Type B pancreatic cell (in vitro differentiated cells): ENCODE measurements at regions not wholly inside any gene's neighbourhood (a gene's known extent, or its start where the extent isn't known, plus 50 kb on each side); places are given as distances from the start of the nearest gene placed in this dataset.

Experiments
- DNase-seq: peaks from one replicate; pipeline ENCODE4 v3.0.0; 2021; ENCODE audit warnings: mixed read lengths; ENCODE audit not compliant: unreplicated experiment; ENCODE audit errors: extremely low spot score
- H3K27ac Mint-ChIP-seq: 2 replicates; pipeline ENCODE4 v1.8.0; 2021; ENCODE audit warnings: mild to moderate bottlenecking, mixed read lengths
- H3K27me3 Mint-ChIP-seq: 2 replicates; pipeline ENCODE4 v1.8.0; 2021; ENCODE audit warnings: mixed read lengths
- H3K36me3 Mint-ChIP-seq: 2 replicates; pipeline ENCODE4 v1.8.0; 2021; ENCODE audit warnings: mixed read lengths
- H3K4me1 Mint-ChIP-seq: one replicate; pipeline ENCODE4 v1.8.0; 2021; ENCODE audit warnings: mixed read lengths; ENCODE audit not compliant: unreplicated experiment
- H3K4me3 Mint-ChIP-seq: 2 replicates; pipeline ENCODE4 v1.8.0; 2021; ENCODE audit warnings: mild to moderate bottlenecking, mixed read lengths
- H3K9me3 Mint-ChIP-seq: 2 replicates; pipeline ENCODE4 v1.8.0; 2021; ENCODE audit warnings: mixed read lengths
- TF ChIP-seq, protein P1 (sequence below): fragments of 200-600 bp; sonication (generic); conservative IDR thresholded peaks from 2 replicates; pipeline ENCODE4 v1.5.0; 2021; ENCODE audit warnings: antibody characterized with exemption, mild to moderate bottlenecking

DNA sequence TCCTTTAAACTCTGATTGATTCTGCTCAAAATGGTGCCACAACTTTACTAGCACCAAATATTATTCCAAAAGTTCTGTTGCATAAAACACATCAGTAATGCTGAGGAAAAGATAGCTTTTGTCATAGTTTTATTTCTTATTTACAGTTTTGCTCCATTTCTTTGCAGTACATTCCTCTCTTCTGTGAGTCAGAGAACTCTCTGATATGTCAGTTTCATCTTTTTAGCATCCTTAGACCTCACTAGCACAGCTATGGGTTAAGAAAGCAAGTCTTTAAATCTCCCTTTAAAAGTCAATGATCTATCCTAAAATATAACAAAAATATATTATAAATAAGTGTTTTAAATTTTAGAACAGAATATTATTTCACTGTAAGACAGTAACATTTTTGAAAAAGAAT is 356.6 kb upstream of the SNX7 start:
- no peaks in the 10 kb centered on the region for H3K4me1 Mint-ChIP-seq
- DNase-seq = no peak
- H3K27me3 Mint-ChIP-seq = peaks cover 7% of the 10 kb centered on the region
- no peak overlapping the region for H3K4me3 Mint-ChIP-seq
- TF ChIP-seq, protein P1, sequence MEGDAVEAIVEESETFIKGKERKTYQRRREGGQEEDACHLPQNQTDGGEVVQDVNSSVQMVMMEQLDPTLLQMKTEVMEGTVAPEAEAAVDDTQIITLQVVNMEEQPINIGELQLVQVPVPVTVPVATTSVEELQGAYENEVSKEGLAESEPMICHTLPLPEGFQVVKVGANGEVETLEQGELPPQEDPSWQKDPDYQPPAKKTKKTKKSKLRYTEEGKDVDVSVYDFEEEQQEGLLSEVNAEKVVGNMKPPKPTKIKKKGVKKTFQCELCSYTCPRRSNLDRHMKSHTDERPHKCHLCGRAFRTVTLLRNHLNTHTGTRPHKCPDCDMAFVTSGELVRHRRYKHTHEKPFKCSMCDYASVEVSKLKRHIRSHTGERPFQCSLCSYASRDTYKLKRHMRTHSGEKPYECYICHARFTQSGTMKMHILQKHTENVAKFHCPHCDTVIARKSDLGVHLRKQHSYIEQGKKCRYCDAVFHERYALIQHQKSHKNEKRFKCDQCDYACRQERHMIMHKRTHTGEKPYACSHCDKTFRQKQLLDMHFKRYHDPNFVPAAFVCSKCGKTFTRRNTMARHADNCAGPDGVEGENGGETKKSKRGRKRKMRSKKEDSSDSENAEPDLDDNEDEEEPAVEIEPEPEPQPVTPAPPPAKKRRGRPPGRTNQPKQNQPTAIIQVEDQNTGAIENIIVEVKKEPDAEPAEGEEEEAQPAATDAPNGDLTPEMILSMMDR = no peak
- H3K36me3 Mint-ChIP-seq = no peaks in the 10 kb centered on the region
- no peaks in the 10 kb centered on the region for H3K9me3 Mint-ChIP-seq
- H3K27ac Mint-ChIP-seq = no peak overlapping the region

- H3K27me3 Mint-ChIP-seq = peaks cover 11% of the 10 kb centered on the region
- no peaks in the 10 kb centered on the region for H3K9me3 Mint-ChIP-seq
- H3K36me3 Mint-ChIP-seq = no peaks in the 10 kb centered on the region
- H3K4me1 Mint-ChIP-seq = no peaks in the 10 kb centered on the region
- H3K4me3 Mint-ChIP-seq = no peak overlapping the region
- TF ChIP-seq, protein P1 = no peak
- no peak overlapping the region for H3K27ac Mint-ChIP-seq
- no peak for DNase-seq
These were observed 361.7 kb upstream of the SNX7 start for GRCh38 chr1:98299861-98300260.

DNA sequence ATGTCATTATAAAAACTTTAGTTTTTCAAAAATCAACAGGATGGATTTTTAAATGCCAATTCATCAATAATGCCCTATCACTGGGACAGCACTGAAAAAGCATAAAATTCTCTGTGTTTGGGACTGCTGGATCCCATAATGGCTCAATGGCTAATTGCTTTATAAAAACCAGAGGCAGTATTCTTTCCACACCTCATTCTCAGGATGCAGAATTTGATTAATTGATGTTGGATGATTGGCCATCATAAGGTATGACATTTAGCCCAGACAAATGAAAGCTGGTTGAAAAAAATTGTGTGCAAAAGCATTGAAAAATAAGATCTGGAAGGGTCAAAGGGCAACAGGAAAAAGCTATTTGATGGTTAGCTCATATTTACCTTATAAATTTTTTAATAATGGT is 362.2 kb upstream of the SNX7 start:
- no peaks in the 10 kb centered on the region for H3K4me1 Mint-ChIP-seq
- H3K36me3 Mint-ChIP-seq = no peaks in the 10 kb centered on the region
- H3K27ac Mint-ChIP-seq = no peak overlapping the region
- TF ChIP-seq, protein P1 = no peak
- H3K4me3 Mint-ChIP-seq = no peak overlapping the region
- H3K27me3 Mint-ChIP-seq = peaks cover 11% of the 10 kb centered on the region
- no peak for DNase-seq
- no peaks in the 10 kb centered on the region for H3K9me3 Mint-ChIP-seq

DNA sequence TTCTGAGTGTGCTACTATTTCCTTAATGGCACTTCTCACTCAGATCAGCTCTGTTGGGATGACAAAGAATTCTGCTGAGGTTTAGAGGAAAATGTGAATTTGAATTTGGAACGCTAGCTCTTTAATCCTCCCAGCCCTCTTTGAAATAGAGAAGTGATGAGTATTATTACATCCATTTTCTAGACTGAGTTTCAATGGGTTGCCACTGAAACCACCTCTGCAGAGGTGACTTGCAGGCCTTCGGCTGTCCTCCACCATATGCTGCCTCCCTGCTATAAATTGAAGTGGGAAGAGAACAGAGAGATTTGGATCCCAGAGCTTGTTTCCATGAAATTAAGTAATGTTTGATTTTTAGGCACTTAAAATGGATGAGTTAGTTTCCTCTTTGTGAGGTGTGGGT is 363.2 kb upstream of the SNX7 start:
- H3K4me1 Mint-ChIP-seq = no peaks in the 10 kb centered on the region
- DNase-seq = no peak
- H3K27ac Mint-ChIP-seq = no peak overlapping the region
- peaks cover 15% of the 10 kb centered on the region for H3K27me3 Mint-ChIP-seq
- H3K9me3 Mint-ChIP-seq = no peaks in the 10 kb centered on the region
- no peaks in the 10 kb centered on the region for H3K36me3 Mint-ChIP-seq
- TF ChIP-seq, protein P1 = no peak
- no peak overlapping the region for H3K4me3 Mint-ChIP-seq

- H3K27ac Mint-ChIP-seq = no peak overlapping the region
- no peaks in the 10 kb centered on the region for H3K36me3 Mint-ChIP-seq
- no peak overlapping the region for H3K4me3 Mint-ChIP-seq
- TF ChIP-seq, protein P1 = no peak
- H3K9me3 Mint-ChIP-seq = no peaks in the 10 kb centered on the region
- DNase-seq = no peak
- no peaks in the 10 kb centered on the region for H3K4me1 Mint-ChIP-seq
- H3K27me3 Mint-ChIP-seq = peaks cover 12% of the 10 kb centered on the region
These were observed 364.8 kb upstream of the SNX7 start for GRCh38 chr1:98296681-98297080.

DNA sequence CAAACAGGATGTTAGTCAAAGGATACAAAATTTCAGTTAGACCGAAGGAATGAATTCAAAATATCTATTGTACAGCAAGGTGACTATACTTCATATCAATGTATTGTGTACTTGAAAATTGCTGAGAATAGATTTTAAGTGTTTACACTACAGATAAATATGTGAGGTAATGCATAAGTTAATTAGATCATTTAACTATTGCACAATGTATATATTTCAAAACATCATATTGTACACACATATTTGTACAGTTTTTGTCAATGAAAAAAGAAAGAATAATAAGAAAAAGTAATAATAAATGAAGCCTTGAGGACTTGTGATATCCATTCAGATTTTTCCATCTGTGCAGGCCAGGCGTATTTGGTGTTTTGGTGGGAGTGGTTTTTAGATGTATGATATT is 367.4 kb upstream of the SNX7 start:
- peaks cover 18% of the 10 kb centered on the region for H3K27me3 Mint-ChIP-seq
- H3K4me1 Mint-ChIP-seq = no peaks in the 10 kb centered on the region
- TF ChIP-seq, protein P1 = no peak
- no peak overlapping the region for H3K4me3 Mint-ChIP-seq
- no peaks in the 10 kb centered on the region for H3K36me3 Mint-ChIP-seq
- no peak for DNase-seq
- no peak overlapping the region for H3K27ac Mint-ChIP-seq
- no peaks in the 10 kb centered on the region for H3K9me3 Mint-ChIP-seq
